22Rv1 (cell line): ENCODE measurements at regions not wholly inside any gene's neighbourhood (a gene's known extent, or its start where the extent isn't known, plus 50 kb on each side); places are given as distances from the start of the nearest gene placed in this dataset.

ENCODE experiments used
- H3K27ac ChIP-seq: fragments of 450-650 bp; 2 replicates; pipeline ENCODE4 v1.5.1; 2017
- CTCF ChIP-seq: fragments of 450-650 bp; IDR thresholded peaks from 2 replicates; pipeline ENCODE4 v1.5.1; 2017; ENCODE audit warnings: mild to moderate bottlenecking
- ZFX ChIP-seq: fragments of 450-650 bp; IDR thresholded peaks from 2 replicates; pipeline ENCODE4 v1.6.1; 2017; ENCODE audit warnings: antibody characterized with exemption, borderline replicate concordance

GRCh38 chrX:110448459-110448858, 89.8 kb downstream of the RTL9 start:
- H3K27ac ChIP-seq: no peak overlapping the region
- TF ChIP-seq ZFX (no peak), CTCF (no peak)

GRCh38 chrX:110449312-110449711, 90.7 kb downstream of the RTL9 start:
- H3K27ac ChIP-seq: no peak overlapping the region
- no peak for TF ChIP-seq CTCF
- no peak for TF ChIP-seq ZFX

- H3K27ac ChIP-seq: no peak overlapping the region
- peak; percentile 69 for TF ChIP-seq CTCF
- no peak for TF ChIP-seq ZFX
Measured at GRCh38 chrX:110450050-110450449, 91.4 kb downstream of the RTL9 start.

GRCh38 chrX:110454336-110454735, 95.7 kb downstream of the RTL9 start:
- TF ChIP-seq ZFX (no peak), CTCF (no peak)
- H3K27ac ChIP-seq: no peak overlapping the region

- no peak overlapping the region for H3K27ac ChIP-seq
- TF ChIP-seq ZFX (no peak), CTCF (no peak)
Measured at GRCh38 chrX:110462957-110463356, 104.3 kb downstream of the RTL9 start.

GRCh38 chrX:110466790-110467189, 108.1 kb downstream of the RTL9 start:
- no peak for TF ChIP-seq CTCF
- no peak for TF ChIP-seq ZFX
- H3K27ac ChIP-seq: no peak overlapping the region

GRCh38 chrX:110472265-110472664, 113.6 kb downstream of the RTL9 start:
- no peak overlapping the region for H3K27ac ChIP-seq
- TF ChIP-seq ZFX: no peak
- no peak for TF ChIP-seq CTCF
